Amniotic stem cell (primary cell): ENCODE measurements at regions not wholly inside any gene's neighbourhood (a gene's known extent, or its start where the extent isn't known, plus 50 kb on each side); places are given as distances from the start of the nearest gene placed in this dataset.

Experiments used
- DNase-seq: peaks from one replicate; lab custom pipeline; 2025; lab: John Stamatoyannopoulos, UW

DNA sequence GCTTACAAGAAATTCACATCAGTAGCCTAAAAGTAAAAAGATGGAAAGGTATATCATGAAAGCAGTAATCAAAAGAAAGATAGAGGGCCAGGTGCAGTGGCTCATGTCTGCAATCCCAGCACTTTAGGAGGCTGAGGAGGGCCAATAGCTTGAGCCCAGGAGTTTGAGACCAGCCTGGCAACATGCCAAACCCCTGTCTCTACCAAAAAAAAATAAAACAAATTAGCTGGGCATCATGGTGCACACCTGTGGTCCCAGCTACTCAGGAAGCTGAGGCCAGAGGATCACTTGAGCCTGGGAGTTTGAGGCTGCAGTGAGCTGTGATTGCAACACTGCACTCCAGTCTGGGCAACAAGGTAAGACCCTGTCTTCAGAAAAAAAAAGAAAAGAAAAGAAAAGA, 55.5 kb downstream of the GSPT2 start:
- DNase-seq = no peak

DNA sequence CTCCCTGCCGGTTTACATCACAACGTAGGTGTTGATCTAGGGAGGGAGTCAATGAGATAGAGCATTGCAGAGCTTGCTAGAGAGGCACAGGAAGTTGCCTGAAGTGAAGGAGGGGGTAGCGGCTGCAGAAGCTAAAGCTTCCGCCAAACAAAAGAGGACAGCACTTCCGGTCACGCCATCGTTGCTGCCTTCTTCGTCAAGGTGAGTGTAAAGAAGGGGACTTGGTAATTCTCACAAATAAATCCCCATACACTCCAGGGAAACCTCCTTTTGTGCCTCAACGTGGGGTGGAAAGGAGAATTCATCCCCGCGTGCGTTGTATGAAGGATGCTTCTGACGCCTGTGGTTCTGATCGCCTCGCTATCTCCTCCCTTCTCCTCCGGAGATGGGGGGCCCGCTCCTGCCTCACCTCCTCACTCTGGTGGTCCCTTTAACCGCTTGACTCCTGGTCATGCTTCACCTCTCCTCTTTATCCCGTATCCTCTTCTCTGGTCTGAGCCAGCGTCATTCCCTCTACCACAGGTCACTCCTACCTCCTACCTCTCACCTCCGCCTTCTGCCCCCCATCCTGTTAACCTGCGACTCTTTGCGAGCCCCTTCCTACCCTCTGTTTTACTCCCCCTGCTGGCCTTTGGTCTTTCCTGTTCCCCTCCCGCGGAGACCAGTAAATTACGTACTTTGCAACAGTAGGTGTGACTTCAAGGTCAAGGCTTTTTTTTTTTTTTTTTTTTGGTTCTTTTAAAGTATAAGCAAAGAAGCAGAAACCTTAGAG, 59.9 kb downstream of the GSPT2 start:
- DNase-seq = peak; percentile 17

GRCh38 chrX:51803833-51804232, 60.6 kb downstream of the GSPT2 start:
- DNase-seq = no peak

GRCh38 chrX:51804741-51805140, 61.5 kb downstream of the GSPT2 start:
- DNase-seq = no peak

DNA sequence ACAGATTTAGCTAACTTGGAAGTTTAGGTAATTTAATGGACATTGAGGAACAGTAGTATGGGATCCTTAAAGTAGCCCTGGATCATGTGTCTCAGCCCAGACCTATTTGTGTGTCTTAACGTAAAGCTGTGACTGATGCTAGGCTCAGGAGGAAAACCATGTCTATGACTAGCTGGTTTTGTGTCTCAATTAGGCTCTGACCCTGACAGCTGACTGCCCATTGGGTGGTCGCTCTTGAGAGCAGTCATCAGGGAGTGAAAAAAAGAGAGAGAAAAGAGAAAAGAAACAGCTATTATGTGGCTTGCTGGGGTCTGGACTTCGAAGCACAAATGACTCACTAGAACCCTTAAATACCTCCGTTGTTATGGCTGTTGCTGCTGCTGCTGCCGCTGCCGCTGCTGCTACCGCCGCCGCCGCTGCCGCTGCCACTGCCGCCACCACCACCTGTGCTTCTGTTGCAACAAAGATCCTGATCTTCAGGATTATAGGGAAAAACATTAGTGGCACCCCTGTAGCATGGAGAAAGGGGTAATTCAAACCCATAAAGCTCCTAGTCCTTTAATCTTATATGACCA, 70.7 kb downstream of the GSPT2 start:
- no peak for DNase-seq

DNA sequence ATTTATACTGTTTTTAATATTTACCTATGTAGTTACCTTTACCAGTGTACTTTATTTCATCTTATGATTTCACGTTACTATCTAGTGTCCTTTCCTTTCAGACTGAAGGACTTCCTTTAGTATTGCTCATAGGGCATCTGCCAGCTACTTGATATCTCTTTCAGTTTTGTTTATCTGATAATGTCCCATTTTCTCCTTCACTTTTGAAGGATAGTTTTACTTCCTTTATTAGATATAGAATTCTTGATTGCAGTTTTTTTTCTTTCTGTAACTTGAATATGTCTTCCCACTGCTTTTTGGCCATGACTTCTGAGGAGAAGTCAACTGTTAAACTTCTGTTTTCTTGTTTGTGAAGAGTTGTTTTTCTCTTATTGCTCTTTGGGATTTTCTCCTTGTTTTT, 69.4 kb upstream of the MAGED1 start:
- no peak for DNase-seq

DNA sequence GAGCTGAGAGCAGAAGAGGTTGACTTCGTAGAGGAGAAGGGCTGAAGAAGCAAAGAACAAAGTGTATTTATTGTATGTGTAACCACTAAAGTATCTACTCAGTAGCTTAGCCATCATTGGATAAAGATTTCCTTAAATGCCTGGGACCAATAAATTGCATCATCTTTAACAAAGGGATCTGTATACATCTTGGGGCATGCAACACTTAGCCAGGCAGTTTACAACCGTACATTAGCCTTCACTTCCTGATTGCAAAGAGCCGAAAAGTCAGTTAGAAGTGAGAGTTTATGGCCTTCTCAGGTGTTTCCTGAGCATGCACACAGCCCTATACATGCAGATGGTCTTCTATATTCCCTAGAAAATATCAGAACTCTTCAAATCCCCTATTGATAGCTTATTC, 68.0 kb upstream of the MAGED1 start:
- no peak for DNase-seq

DNA sequence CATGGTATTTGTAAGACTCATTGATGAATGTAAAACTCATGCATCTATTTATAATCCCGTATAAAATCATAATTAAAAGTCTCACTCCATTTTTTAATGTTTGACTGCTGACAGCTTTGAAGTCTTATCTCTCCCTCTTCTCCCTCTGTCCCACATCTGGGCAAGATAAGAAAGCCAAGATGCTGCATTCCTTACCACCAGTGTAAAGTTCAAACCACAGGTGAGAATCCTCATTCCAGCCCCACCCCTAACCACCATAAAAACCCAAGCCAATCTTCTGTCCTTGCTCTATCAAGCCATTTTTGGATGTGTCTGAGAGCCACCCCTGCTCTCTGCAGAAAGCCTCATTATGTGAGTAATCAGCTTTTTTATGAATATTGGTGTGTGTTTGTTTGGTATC, 59.3 kb upstream of the MAGED1 start:
- DNase-seq = no peak

DNA sequence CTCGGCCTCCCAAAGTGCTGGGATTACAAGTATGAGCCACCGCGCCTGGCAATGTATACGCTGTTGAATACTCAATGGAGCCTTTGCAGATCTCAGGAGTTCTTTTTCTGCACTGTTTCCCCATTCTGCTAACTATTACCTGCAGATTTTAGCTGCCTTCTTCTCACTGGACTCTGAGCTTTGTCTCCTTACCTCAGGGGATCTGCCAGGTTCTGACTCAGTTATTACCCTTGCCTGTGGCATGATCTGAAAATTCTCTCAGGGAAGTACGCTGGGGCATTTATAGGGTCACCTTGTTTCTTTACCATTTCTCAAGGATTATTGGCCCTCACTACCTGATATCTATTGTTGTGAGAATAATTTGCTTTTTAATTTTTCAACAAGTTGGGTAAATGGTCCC, 56.6 kb upstream of the MAGED1 start:
- no peak for DNase-seq

- no peak for DNase-seq
Observed at GRCh38 chrX:51837451-51837850, 56.0 kb upstream of the MAGED1 start.

- DNase-seq = no peak
Observed at GRCh38 chrX:51837921-51838320, 55.5 kb upstream of the MAGED1 start.
